HG03432 (cell line): ENCODE measurements at regions not wholly inside any gene's neighbourhood (a gene's known extent, or its start where the extent isn't known, plus 50 kb on each side); places are given as distances from the start of the nearest gene placed in this dataset.

Source experiments
- ATAC-seq: cut with Tn5 transposase; IDR thresholded peaks from one replicate; pipeline ENCODE4 v1.9.1; 2021; ENCODE audit warnings: mild to moderate bottlenecking, moderate library complexity; ENCODE audit not compliant: unreplicated experiment

GRCh38 chr13:59176775-59177174, 987.0 kb downstream of the DIAPH3 start:
- ATAC-seq, result no peak

GRCh38 chr13:59178344-59178743, 985.4 kb downstream of the DIAPH3 start:
- no peak for ATAC-seq

GRCh38 chr13:59182241-59182640, 981.5 kb downstream of the DIAPH3 start:
- no peak for ATAC-seq

GRCh38 chr13:59197397-59197796, 966.3 kb downstream of the DIAPH3 start:
- no peak for ATAC-seq

GRCh38 chr13:59201841-59202240, 961.9 kb downstream of the DIAPH3 start:
- no peak for ATAC-seq

GRCh38 chr13:59203855-59204254, 959.9 kb downstream of the DIAPH3 start:
- no peak for ATAC-seq

GRCh38 chr13:59205501-59205900, 958.2 kb downstream of the DIAPH3 start:
- no peak for ATAC-seq

- no peak for ATAC-seq
These were observed 955.1 kb downstream of the DIAPH3 start for GRCh38 chr13:59208405-59209195.

- no peak for ATAC-seq
These were observed 953.2 kb downstream of the DIAPH3 start for GRCh38 chr13:59210543-59210942.

GRCh38 chr13:59211606-59212005, 952.1 kb downstream of the DIAPH3 start:
- ATAC-seq, result no peak

GRCh38 chr13:59229401-59229800, 934.3 kb downstream of the DIAPH3 start:
- ATAC-seq, result no peak

- no peak for ATAC-seq
These were observed 933.9 kb downstream of the DIAPH3 start for GRCh38 chr13:59229861-59230260.

GRCh38 chr13:59230484-59231264, 933.1 kb downstream of the DIAPH3 start:
- ATAC-seq, result no peak

- ATAC-seq, result no peak
These were observed 927.3 kb downstream of the DIAPH3 start for GRCh38 chr13:59236309-59236919.

- no peak for ATAC-seq
These were observed 926.8 kb downstream of the DIAPH3 start for GRCh38 chr13:59236944-59237343.

GRCh38 chr13:59247171-59247570, 916.6 kb downstream of the DIAPH3 start:
- no peak for ATAC-seq

- ATAC-seq, result no peak
These were observed 913.2 kb downstream of the DIAPH3 start for GRCh38 chr13:59250336-59251189.

GRCh38 chr13:59259165-59260000, 904.3 kb downstream of the DIAPH3 start:
- ATAC-seq, result no peak

- ATAC-seq, result no peak
These were observed 901.7 kb downstream of the DIAPH3 start for GRCh38 chr13:59261928-59262488.

- no peak for ATAC-seq
These were observed 900.2 kb downstream of the DIAPH3 start for GRCh38 chr13:59263531-59263930.
